Cardiac fibroblast (primary cell): ENCODE measurements at regions not wholly inside any gene's neighbourhood (a gene's known extent, or its start where the extent isn't known, plus 50 kb on each side); places are given as distances from the start of the nearest gene placed in this dataset.

ENCODE experiments used
- DNase-seq, 2 donors: peaks; one replicate each; pipeline versions ENCODE4 v3.0.0 to v3.0.0-alpha.2; 2010; ENCODE audit warnings: low read depth in 2 of 2
- H3K4me3 ChIP-seq, 2 donors: replicated peaks in 1 of 2; 1 replicate in 1 of 2; 2 replicates in 1 of 2; pipeline ENCODE4 v1.5.1; 2011; ENCODE audit warnings: low read depth in 2 of 2, low read length in 2 of 2, mild to moderate bottlenecking in 2 of 2, moderate library complexity in 1 of 2
- TF ChIP-seq, protein P1 (sequence below): IDR thresholded peaks from one replicate; pipeline ENCODE4 v1.5.1; 2011; ENCODE audit warnings: low read depth, mild to moderate bottlenecking, low read length, inconsistent platforms

DNA sequence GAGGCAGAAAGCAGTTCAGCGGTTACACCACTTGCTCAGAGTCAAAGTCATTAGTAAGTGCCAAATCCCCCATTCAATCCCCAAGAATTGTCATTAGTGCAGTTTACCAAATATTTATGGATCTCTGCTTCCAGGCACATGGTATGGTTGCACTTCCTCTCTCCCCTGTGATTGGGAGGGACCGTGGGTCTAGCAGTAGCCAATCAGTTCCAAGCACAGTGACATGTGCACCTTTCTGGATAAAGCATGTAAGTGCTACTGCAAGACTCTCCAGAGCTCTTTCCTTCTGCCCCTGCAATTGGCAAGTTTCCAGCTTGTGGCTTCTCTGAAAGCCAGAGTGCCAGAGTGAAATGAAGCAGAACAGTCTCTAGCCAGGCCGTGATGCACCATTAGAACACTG lies 85.3 kb upstream of the FLRT2 start:
- H3K4me3 ChIP-seq = no peak overlapping the region
- DNase-seq = peak; percentile 27 to 75
- TF ChIP-seq, protein P1, sequence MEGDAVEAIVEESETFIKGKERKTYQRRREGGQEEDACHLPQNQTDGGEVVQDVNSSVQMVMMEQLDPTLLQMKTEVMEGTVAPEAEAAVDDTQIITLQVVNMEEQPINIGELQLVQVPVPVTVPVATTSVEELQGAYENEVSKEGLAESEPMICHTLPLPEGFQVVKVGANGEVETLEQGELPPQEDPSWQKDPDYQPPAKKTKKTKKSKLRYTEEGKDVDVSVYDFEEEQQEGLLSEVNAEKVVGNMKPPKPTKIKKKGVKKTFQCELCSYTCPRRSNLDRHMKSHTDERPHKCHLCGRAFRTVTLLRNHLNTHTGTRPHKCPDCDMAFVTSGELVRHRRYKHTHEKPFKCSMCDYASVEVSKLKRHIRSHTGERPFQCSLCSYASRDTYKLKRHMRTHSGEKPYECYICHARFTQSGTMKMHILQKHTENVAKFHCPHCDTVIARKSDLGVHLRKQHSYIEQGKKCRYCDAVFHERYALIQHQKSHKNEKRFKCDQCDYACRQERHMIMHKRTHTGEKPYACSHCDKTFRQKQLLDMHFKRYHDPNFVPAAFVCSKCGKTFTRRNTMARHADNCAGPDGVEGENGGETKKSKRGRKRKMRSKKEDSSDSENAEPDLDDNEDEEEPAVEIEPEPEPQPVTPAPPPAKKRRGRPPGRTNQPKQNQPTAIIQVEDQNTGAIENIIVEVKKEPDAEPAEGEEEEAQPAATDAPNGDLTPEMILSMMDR = no peak

DNA sequence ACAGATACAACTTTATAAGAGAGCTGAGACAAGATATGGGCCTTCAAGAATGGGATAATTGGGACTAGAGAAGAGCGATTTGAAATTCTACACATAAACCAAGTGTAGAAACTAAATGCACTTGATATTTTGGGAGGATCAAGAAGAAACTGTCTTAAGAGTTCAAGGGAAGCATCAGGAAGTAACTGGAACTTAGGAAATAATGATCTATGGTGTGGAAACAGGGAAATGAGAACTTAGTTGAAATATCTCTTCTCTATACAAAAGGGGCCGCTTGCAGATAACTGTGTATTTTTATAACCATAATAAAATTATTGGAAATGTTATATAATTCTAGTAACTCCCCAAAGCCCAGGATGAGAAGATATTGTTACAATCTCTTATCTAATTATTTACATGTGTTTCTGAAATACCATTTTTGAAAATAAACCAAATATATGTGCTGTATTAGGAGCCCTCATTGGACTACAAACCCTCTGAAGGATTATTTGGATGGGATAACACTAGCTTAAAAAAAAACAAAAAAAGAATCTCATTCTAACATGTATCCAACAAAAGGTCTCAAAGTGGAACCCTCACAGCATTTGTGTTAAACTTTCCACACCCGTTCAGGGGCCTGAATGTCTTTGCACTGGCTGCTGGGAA lies 84.7 kb upstream of the FLRT2 start:
- TF ChIP-seq, protein P1 = no peak
- DNase-seq = no peak
- no peak overlapping the region for H3K4me3 ChIP-seq

DNA sequence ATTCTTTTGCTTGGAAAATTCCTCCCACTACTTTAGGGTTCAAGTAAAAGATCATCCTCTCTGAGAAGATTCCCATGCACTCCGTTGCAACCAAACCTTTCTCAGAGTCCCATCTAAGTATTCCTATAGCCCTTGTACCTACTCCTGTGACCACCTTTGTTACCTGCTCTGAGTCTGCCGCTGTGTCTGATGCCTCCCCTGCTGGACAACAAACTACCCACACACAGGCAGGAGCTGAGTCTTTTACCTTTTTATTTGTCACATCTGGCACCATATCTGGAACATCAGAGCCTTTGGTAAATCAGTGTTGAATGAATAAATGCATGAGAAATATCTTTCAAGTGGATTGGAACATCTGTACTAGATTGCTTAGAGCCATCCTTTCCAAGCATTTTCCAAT lies 82.1 kb upstream of the FLRT2 start:
- no peak for DNase-seq
- no peak overlapping the region for H3K4me3 ChIP-seq
- TF ChIP-seq, protein P1 = no peak

DNA sequence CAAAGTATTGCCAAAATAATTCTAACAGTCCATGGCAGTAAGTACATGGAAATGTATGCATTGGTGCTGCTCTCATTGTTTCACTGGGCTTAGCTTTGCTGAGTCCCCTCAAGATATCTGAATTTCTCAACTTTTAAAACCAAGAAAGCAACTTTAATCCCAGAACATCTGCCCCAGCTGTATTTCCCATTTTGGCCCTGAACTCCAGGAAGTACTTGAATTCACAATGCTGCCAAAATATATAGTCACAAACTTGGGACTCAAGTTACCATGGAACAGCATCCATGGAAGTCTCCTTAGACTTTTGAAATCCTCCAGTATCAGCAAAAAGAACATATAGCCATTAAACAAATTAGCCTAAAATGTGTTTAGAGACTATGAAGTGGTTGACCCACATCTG lies 78.5 kb upstream of the FLRT2 start:
- DNase-seq = no peak
- no peak overlapping the region for H3K4me3 ChIP-seq
- TF ChIP-seq, protein P1 = no peak

DNA sequence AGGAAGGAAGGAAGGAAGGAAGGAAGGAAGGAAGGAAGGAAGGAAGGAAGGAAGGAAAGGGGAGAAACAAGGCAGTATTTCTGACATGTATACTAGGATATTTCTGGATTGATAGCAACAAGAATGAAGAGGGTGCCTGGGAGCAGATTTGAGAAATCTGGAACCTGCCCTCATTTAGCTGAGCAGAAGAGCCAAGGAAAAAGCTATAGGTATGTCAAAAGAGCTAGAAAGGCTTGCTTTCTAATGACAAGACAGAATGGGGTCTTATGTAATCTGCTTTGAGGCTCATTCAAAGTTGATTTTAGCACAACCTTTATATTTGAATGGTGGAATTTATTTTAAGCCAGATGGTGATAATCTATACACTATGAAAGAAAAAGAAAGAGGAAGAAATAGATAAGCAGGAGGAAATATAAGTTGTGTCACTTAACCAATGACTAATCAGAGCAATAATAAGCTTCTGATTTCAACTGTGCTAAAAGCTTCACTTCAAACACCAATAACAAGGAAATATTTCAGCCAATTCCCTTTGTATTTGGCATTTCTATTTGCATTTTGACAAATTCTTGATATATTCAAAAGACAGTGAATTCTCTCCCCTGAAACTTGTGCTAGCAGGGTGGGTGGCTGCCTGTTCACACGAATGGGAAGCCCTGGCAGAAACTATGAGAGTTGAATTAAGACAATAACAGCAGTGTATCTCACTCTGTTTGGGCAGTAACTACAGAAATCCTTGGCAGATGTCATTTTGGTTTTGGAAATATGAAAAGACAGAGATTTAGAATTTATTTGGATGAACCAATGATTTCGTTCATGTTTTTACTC lies 76.3 kb upstream of the FLRT2 start:
- TF ChIP-seq, protein P1 = no peak
- H3K4me3 ChIP-seq = no peak overlapping the region
- DNase-seq = no peak

DNA sequence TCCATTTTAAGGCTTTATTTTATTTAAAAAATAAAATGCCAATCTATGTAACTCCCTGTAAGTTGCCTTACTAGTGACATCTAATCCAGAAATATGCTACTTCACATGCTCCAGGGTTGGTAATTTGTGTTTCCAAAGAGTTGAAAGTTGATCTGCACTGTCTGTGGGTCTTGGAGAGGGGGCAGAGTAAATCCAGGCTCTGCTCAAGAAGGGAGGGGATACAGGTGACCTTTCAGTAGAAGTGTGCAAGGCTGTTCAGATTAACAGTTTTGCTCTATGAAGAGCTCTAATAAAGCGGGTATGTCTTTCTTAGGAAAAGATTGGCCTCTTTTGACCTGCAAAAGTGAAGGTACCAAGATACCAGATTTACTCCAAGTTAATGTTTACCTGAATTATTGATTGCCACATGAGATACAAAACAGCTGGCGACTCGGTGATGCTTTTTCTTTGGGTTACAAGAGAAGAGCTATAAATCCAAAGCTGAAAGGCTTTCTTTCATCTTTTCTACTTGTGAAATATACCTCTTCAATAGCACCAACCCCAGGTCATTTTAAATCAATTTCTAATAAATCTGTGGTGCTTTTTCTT lies 75.6 kb upstream of the FLRT2 start:
- no peak for DNase-seq
- TF ChIP-seq, protein P1 = no peak
- no peak overlapping the region for H3K4me3 ChIP-seq
